ENCODE measurements at regions not wholly inside any gene's neighbourhood (a gene's known extent, or its start where the extent isn't known, plus 50 kb on each side); places are given as distances from the start of the nearest gene placed in this dataset.

DNA sequence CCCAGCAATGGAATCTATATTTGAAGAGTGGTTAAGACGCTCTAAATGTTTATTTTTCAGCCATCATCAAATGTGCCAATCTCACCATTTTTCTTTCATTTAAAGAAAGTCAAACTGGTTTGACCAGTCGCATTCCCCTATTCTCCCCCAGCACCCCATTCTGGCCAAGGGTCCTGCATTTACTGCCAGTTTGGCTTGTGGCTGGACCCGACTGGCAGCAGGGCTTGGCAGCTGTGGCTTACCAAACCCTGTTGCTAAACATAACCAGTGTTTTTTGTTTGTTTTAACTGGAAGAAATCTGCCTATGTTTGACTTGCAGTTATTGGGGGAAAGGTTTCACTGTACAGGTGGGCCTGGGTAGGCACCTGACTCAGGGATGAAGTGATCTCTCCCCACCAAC is 116.3 kb downstream of the CYP26A1 start:
- DNase-seq (ENCODE audit: low spot score), result no peak
- no peak for TF ChIP-seq EZH2 (IDR thresholded peaks at IDR 0.05; ENCODE audit: borderline replicate concordance, low read depth, low read length, poor library complexity, severe bottlenecking)
- TF ChIP-seq, protein P1, sequence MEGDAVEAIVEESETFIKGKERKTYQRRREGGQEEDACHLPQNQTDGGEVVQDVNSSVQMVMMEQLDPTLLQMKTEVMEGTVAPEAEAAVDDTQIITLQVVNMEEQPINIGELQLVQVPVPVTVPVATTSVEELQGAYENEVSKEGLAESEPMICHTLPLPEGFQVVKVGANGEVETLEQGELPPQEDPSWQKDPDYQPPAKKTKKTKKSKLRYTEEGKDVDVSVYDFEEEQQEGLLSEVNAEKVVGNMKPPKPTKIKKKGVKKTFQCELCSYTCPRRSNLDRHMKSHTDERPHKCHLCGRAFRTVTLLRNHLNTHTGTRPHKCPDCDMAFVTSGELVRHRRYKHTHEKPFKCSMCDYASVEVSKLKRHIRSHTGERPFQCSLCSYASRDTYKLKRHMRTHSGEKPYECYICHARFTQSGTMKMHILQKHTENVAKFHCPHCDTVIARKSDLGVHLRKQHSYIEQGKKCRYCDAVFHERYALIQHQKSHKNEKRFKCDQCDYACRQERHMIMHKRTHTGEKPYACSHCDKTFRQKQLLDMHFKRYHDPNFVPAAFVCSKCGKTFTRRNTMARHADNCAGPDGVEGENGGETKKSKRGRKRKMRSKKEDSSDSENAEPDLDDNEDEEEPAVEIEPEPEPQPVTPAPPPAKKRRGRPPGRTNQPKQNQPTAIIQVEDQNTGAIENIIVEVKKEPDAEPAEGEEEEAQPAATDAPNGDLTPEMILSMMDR (conservative IDR thresholded peaks at IDR 0.05; ENCODE audit: low read depth, low read length), result no peak
- H3K9me3 ChIP-seq (ENCODE audit: low read depth, low read length, poor library complexity, severe bottlenecking), result no peaks in the 10 kb centered on the region
- no TSS peak for BruUV-seq (replicated peaks)
- H3K27me3 ChIP-seq (replicated peaks; ENCODE audit: insufficient read depth, low read depth, low read length, poor library complexity), result peaks cover 37% of the 10 kb centered on the region
- no peaks in the 10 kb centered on the region for H3K4me1 ChIP-seq (ENCODE audit: insufficient read depth, low read length, poor library complexity, severe bottlenecking)
- H3K27ac ChIP-seq (ENCODE audit: low read depth, low read length, poor library complexity, severe bottlenecking), result no peak overlapping the region
- ChIA-PET CTCF (no interaction called here), POLR2A (ENCODE audit: low non-redundant PET) (no interaction called here)
- intact Hi-C loops (cut with micrococcal nuclease; ENCODE audit: unreplicated experiment), result no loop called here
- H3K36me3 ChIP-seq (ENCODE audit: insufficient read depth, low read length, poor library complexity, severe bottlenecking), result no peaks in the 10 kb centered on the region
- no peak overlapping the region for H3K4me3 ChIP-seq (ENCODE audit: low read depth, low read length, poor library complexity, severe bottlenecking)

DNA sequence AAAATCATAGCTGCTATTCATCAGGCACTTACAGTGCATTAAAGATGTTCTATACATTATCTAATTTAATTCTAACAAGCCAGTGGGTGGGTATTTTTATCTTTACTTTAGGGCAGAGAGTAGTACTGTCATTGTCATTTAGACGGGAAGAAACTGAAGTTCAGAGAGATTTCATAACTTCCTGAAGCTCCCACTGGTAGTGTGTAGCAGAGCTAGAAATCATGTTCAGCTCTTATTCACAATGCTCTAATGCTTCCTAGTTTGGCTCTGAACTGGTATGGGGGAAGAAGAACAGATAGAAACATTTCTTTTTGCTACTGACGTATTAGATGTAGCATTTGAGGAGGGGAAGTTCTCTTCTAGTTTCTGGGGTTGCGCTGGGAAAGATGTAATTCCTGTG is 116.7 kb downstream of the CYP26A1 start:
- H3K27me3 ChIP-seq (replicated peaks; ENCODE audit: insufficient read depth, low read depth, low read length, poor library complexity), result peaks cover 37% of the 10 kb centered on the region
- no TSS peak for BruUV-seq (replicated peaks)
- CTCF ChIA-PET, result no interaction called here
- intact Hi-C loops (cut with micrococcal nuclease; ENCODE audit: unreplicated experiment), result no loop called here
- H3K27ac ChIP-seq (ENCODE audit: low read depth, low read length, poor library complexity, severe bottlenecking), result no peak overlapping the region
- no peaks in the 10 kb centered on the region for H3K9me3 ChIP-seq (ENCODE audit: low read depth, low read length, poor library complexity, severe bottlenecking)
- no peaks in the 10 kb centered on the region for H3K4me1 ChIP-seq (ENCODE audit: insufficient read depth, low read length, poor library complexity, severe bottlenecking)
- H3K36me3 ChIP-seq (ENCODE audit: insufficient read depth, low read length, poor library complexity, severe bottlenecking), result no peaks in the 10 kb centered on the region
- no peak for TF ChIP-seq EZH2 (IDR thresholded peaks at IDR 0.05; ENCODE audit: borderline replicate concordance, low read depth, low read length, poor library complexity, severe bottlenecking)
- TF ChIP-seq, protein P1 (conservative IDR thresholded peaks at IDR 0.05; ENCODE audit: low read depth, low read length), result no peak
- H3K4me3 ChIP-seq (ENCODE audit: low read depth, low read length, poor library complexity, severe bottlenecking), result no peak overlapping the region
- POLR2A ChIA-PET (ENCODE audit: low non-redundant PET), result no interaction called here
- DNase-seq (ENCODE audit: low spot score), result no peak

DNA sequence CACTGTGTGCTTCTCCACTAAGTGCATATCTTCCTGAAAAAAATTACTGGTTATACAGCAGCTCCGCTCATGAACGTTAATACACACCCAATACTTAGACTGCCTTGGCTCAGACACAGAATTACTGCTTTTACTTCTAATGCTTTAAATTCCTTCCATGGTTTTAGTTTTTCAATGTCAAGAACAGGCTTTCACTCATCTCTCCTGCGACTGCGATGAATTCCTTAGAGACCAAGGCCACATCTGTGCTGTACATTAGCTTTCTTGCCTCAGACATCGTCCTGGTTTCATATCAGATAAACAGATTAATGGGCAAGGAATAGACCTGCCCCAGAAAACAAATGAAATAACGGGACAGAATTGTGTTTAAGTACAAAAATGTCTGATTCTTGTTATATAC is 120.2 kb downstream of the CYP26A1 start:
- no peak overlapping the region for H3K4me3 ChIP-seq (ENCODE audit: low read depth, low read length, poor library complexity, severe bottlenecking)
- peaks cover 29% of the 10 kb centered on the region for H3K27me3 ChIP-seq (replicated peaks; ENCODE audit: insufficient read depth, low read depth, low read length, poor library complexity)
- no peaks in the 10 kb centered on the region for H3K36me3 ChIP-seq (ENCODE audit: insufficient read depth, low read length, poor library complexity, severe bottlenecking)
- intact Hi-C loops (cut with micrococcal nuclease; ENCODE audit: unreplicated experiment), result no loop called here
- no peaks in the 10 kb centered on the region for H3K9me3 ChIP-seq (ENCODE audit: low read depth, low read length, poor library complexity, severe bottlenecking)
- H3K4me1 ChIP-seq (ENCODE audit: insufficient read depth, low read length, poor library complexity, severe bottlenecking), result no peaks in the 10 kb centered on the region
- TF ChIP-seq, protein P1 (conservative IDR thresholded peaks at IDR 0.05; ENCODE audit: low read depth, low read length), result no peak
- TF ChIP-seq EZH2 (IDR thresholded peaks at IDR 0.05; ENCODE audit: borderline replicate concordance, low read depth, low read length, poor library complexity, severe bottlenecking), result no peak
- ChIA-PET CTCF (no interaction called here), POLR2A (ENCODE audit: low non-redundant PET) (no interaction called here)
- H3K27ac ChIP-seq (ENCODE audit: low read depth, low read length, poor library complexity, severe bottlenecking), result no peak overlapping the region
- no TSS peak for BruUV-seq (replicated peaks)
- DNase-seq (ENCODE audit: low spot score), result no peak
